GM06990 (cell line): ENCODE measurements at regions not wholly inside any gene's neighbourhood (a gene's known extent, or its start where the extent isn't known, plus 50 kb on each side); places are given as distances from the start of the nearest gene placed in this dataset.

Experiments
- DNase-seq: peaks from one replicate; pipeline ENCODE4 v3.0.0-alpha.2; 2011; ENCODE audit not compliant: insufficient read length; ENCODE audit errors: extremely low read depth
- H3K27me3 ChIP-seq: replicated peaks from 2 replicates; pipeline ENCODE4 v1.6.0; 2011; ENCODE audit warnings: low read length; ENCODE audit not compliant: control insufficient read depth, insufficient read depth
- H3K36me3 ChIP-seq: 2 replicates; pipeline ENCODE4 v1.5.1; 2011; ENCODE audit warnings: low read length; ENCODE audit not compliant: control insufficient read depth, insufficient read depth
- H3K4me3 ChIP-seq: replicated peaks from 2 replicates; pipeline ENCODE4 v1.5.1; 2011; ENCODE audit warnings: low read depth, mild to moderate bottlenecking, control low read depth, low read length
- CTCF ChIP-seq: IDR thresholded peaks from 2 replicates; pipeline ENCODE4 v1.5.1; 2011; ENCODE audit warnings: low read length, control low read depth, mild to moderate bottlenecking, inconsistent platforms; ENCODE audit not compliant: insufficient read depth, poor library complexity, severe bottlenecking

- no peak for TF ChIP-seq CTCF
- DNase-seq = no peak
- no peaks in the 10 kb centered on the region for H3K27me3 ChIP-seq
- H3K36me3 ChIP-seq = no peaks in the 10 kb centered on the region
- no peak overlapping the region for H3K4me3 ChIP-seq
Observed at GRCh38 chr6:71585472-71585871, 296.9 kb downstream of the OGFRL1 start.

- no peak for DNase-seq
- no peak overlapping the region for H3K4me3 ChIP-seq
- TF ChIP-seq CTCF = no peak
- H3K27me3 ChIP-seq = no peaks in the 10 kb centered on the region
- no peaks in the 10 kb centered on the region for H3K36me3 ChIP-seq
Observed at GRCh38 chr6:71588490-71588889, 297.9 kb upstream of the RIMS1 start.

- no peak for TF ChIP-seq CTCF
- Histone ChIP-seq H3K36me3 (no peaks in the 10 kb centered on the region), H3K27me3 (no peaks in the 10 kb centered on the region), H3K4me3 (no peak overlapping the region)
- no peak for DNase-seq
Observed at GRCh38 chr6:71589254-71589653, 297.1 kb upstream of the RIMS1 start.

- H3K4me3 ChIP-seq = no peak overlapping the region
- no peak for DNase-seq
- no peaks in the 10 kb centered on the region for H3K36me3 ChIP-seq
- H3K27me3 ChIP-seq = no peaks in the 10 kb centered on the region
- TF ChIP-seq CTCF = no peak
Observed at GRCh38 chr6:71592643-71593042, 293.7 kb upstream of the RIMS1 start.

- DNase-seq = no peak
- no peaks in the 10 kb centered on the region for H3K36me3 ChIP-seq
- no peak overlapping the region for H3K4me3 ChIP-seq
- TF ChIP-seq CTCF = no peak
- H3K27me3 ChIP-seq = no peaks in the 10 kb centered on the region
Observed at GRCh38 chr6:71599359-71599758, 287.0 kb upstream of the RIMS1 start.

- TF ChIP-seq CTCF = no peak
- H3K4me3 ChIP-seq = no peak overlapping the region
Observed at GRCh38 chr6:71602385-71603007, 283.9 kb upstream of the RIMS1 start.

More at GRCh38 chr6:71602385-71603007, 283.9 kb upstream of the RIMS1 start:
- no peaks in the 10 kb centered on the region for H3K27me3 ChIP-seq
- no peaks in the 10 kb centered on the region for H3K36me3 ChIP-seq
- DNase-seq = no peak
